Renal pelvis (tissue), 1 donor: ENCODE measurements at regions not wholly inside any gene's neighbourhood (a gene's known extent, or its start where the extent isn't known, plus 50 kb on each side); places are given as distances from the start of the nearest gene placed in this dataset.

ENCODE experiments used
- DNase-seq: peaks from one replicate; pipeline ENCODE4 v3.0.0-alpha.2; 2013

- no peak for DNase-seq
Measured at GRCh38 chr14:98937712-98938505, 334.1 kb downstream of the BCL11B start.

GRCh38 chr14:98940693-98941437 is 331.1 kb downstream of the BCL11B start:
- no peak for DNase-seq

GRCh38 chr14:98941481-98941880 is 330.5 kb downstream of the BCL11B start:
- DNase-seq, result no peak

GRCh38 chr14:98943907-98944306 is 328.1 kb downstream of the BCL11B start:
- DNase-seq, result no peak

GRCh38 chr14:98944989-98945388 is 327.0 kb downstream of the BCL11B start:
- DNase-seq, result no peak

- no peak for DNase-seq
Measured at GRCh38 chr14:98945611-98946570, 326.1 kb downstream of the BCL11B start.

GRCh38 chr14:98946940-98947339 is 325.1 kb downstream of the BCL11B start:
- peak; percentile 41 for DNase-seq

GRCh38 chr14:98947911-98948595 is 323.9 kb downstream of the BCL11B start:
- DNase-seq, result no peak

- no peak for DNase-seq
Measured at GRCh38 chr14:98949051-98949450, 322.9 kb downstream of the BCL11B start.

GRCh38 chr14:98949481-98950135 is 322.4 kb downstream of the BCL11B start:
- no peak for DNase-seq

GRCh38 chr14:98950353-98950895 is 321.6 kb downstream of the BCL11B start:
- DNase-seq, result no peak

- DNase-seq, result no peak
Measured at GRCh38 chr14:98951031-98951430, 321.0 kb downstream of the BCL11B start.

- no peak for DNase-seq
Measured at GRCh38 chr14:98951521-98952152, 320.4 kb downstream of the BCL11B start.

- DNase-seq, result no peak
Measured at GRCh38 chr14:98952593-98953350, 319.2 kb downstream of the BCL11B start.

GRCh38 chr14:98953551-98954348 is 318.2 kb downstream of the BCL11B start:
- no peak for DNase-seq

- no peak for DNase-seq
Measured at GRCh38 chr14:98954349-98955000, 317.5 kb downstream of the BCL11B start.

- DNase-seq, result no peak
Measured at GRCh38 chr14:98955036-98955740, 316.8 kb downstream of the BCL11B start.
